ENCODE measurements at regions not wholly inside any gene's neighbourhood (a gene's known extent, or its start where the extent isn't known, plus 50 kb on each side); places are given as distances from the start of the nearest gene placed in this dataset.
"Not testable (repeated sequence)": the region's sequence is repeated elsewhere in the genome, so short reads cannot be mapped to it uniquely, and the experiment has no call there.

GRCh38 chr20:6348908-6349307, 226.1 kb upstream of the FERMT1 start:
- H3K9ac ChIP-seq (ENCODE audit: low read length): no peak overlapping the region
- H3K36me3 ChIP-seq (ENCODE audit: control insufficient read depth, insufficient read depth, low read length, severe bottlenecking): no peaks in the 10 kb centered on the region
- H3K27me3 ChIP-seq (replicated peaks; ENCODE audit: control insufficient read depth, insufficient read depth, low read length): no peaks in the 10 kb centered on the region
- H3K4me1 ChIP-seq (ENCODE audit: control insufficient read depth, insufficient read depth, low read length): no peaks in the 10 kb centered on the region
- no peak for DNase-seq (ENCODE audit: low read depth)
- no peaks in the 10 kb centered on the region for H3K9me3 ChIP-seq (ENCODE audit: control insufficient read depth, low read length)
- H3K4me3 ChIP-seq (ENCODE audit: low read length): no peak overlapping the region

GRCh38 chr20:6347916-6348315, 225.1 kb upstream of the FERMT1 start:
- H3K9me3 ChIP-seq (ENCODE audit: control insufficient read depth, low read length): no peaks in the 10 kb centered on the region
- H3K4me1 ChIP-seq (ENCODE audit: control insufficient read depth, insufficient read depth, low read length): no peaks in the 10 kb centered on the region
- no peak overlapping the region for H3K4me3 ChIP-seq (ENCODE audit: low read length)
- no peaks in the 10 kb centered on the region for H3K36me3 ChIP-seq (ENCODE audit: control insufficient read depth, insufficient read depth, low read length, severe bottlenecking)
- H3K9ac ChIP-seq (ENCODE audit: low read length): no peak overlapping the region
- DNase-seq (ENCODE audit: low read depth): no peak
- no peaks in the 10 kb centered on the region for H3K27me3 ChIP-seq (replicated peaks; ENCODE audit: control insufficient read depth, insufficient read depth, low read length)

DNA sequence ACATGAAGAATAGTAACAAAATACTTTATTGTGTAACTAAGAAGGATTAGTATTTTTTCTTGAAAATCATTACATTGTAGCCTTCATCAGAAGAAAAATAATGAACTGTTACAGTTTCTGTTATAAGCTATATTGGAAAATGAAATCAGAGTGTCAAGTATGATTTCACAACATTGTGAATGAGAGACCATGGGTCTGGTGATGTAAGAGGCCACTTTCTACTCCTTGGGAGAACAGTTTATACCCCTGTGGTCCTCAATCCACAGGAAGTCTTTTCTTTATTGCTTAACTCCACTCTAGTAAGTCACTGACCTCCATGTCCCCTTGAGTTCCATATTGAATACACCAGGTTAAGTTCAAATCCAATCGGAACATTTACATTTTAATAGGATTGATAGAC, 218.7 kb upstream of the FERMT1 start:
- Histone ChIP-seq H3K9ac (ENCODE audit: low read length) (no peak overlapping the region), H3K4me3 (ENCODE audit: low read length) (no peak overlapping the region), H3K9me3 (ENCODE audit: control insufficient read depth, low read length) (no peaks in the 10 kb centered on the region), H3K27me3 (replicated peaks; ENCODE audit: control insufficient read depth, insufficient read depth, low read length) (no peaks in the 10 kb centered on the region), H3K4me1 (ENCODE audit: control insufficient read depth, insufficient read depth, low read length) (no peaks in the 10 kb centered on the region), H3K36me3 (ENCODE audit: control insufficient read depth, insufficient read depth, low read length, severe bottlenecking) (no peaks in the 10 kb centered on the region)
- no peak for DNase-seq (ENCODE audit: low read depth)

GRCh38 chr20:6339176-6339575, 216.3 kb upstream of the FERMT1 start:
- H3K27me3 ChIP-seq (replicated peaks; ENCODE audit: control insufficient read depth, insufficient read depth, low read length): no peaks in the 10 kb centered on the region
- H3K9me3 ChIP-seq (ENCODE audit: control insufficient read depth, low read length): peaks cover 2% of the 10 kb centered on the region
- no peak overlapping the region for H3K4me3 ChIP-seq (ENCODE audit: low read length)
- no peaks in the 10 kb centered on the region for H3K4me1 ChIP-seq (ENCODE audit: control insufficient read depth, insufficient read depth, low read length)
- DNase-seq (ENCODE audit: low read depth): no peak
- H3K36me3 ChIP-seq (ENCODE audit: control insufficient read depth, insufficient read depth, low read length, severe bottlenecking): no peaks in the 10 kb centered on the region
- H3K9ac ChIP-seq (ENCODE audit: low read length): no peak overlapping the region

GRCh38 chr20:6333110-6333509, 210.3 kb upstream of the FERMT1 start:
- H3K36me3 ChIP-seq (ENCODE audit: control insufficient read depth, insufficient read depth, low read length, severe bottlenecking): no peaks in the 10 kb centered on the region
- H3K4me3 ChIP-seq (ENCODE audit: low read length): no peak overlapping the region
- H3K9me3 ChIP-seq (ENCODE audit: control insufficient read depth, low read length): peaks cover 14% of the 10 kb centered on the region
- H3K27me3 ChIP-seq (replicated peaks; ENCODE audit: control insufficient read depth, insufficient read depth, low read length): no peaks in the 10 kb centered on the region
- DNase-seq (ENCODE audit: low read depth): no peak
- no peak overlapping the region for H3K9ac ChIP-seq (ENCODE audit: low read length)
- no peaks in the 10 kb centered on the region for H3K4me1 ChIP-seq (ENCODE audit: control insufficient read depth, insufficient read depth, low read length)

DNA sequence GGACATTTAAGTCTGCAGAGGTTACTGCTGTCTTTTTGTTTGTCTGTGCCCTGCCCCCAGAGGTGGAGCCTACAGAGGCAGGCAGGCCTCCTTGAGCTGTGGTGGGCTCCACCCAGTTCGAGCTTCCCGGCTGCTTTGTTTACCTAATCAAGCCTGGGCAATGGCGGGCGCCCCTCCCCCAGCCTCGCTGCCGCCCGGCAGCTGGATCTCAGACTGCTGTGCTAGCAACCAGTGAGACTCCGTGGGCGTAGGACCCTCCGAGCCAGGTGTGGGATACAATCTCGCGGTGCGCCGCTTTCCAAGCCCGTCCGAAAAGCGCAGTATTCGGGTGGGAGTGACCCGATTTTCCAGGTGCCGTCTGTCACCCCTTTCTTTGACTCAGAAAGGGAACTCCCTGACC, 198.4 kb upstream of the FERMT1 start:
- not testable (repeated sequence) for H3K9me3 ChIP-seq (ENCODE audit: control insufficient read depth, low read length); H3K27me3 ChIP-seq (replicated peaks; ENCODE audit: control insufficient read depth, insufficient read depth, low read length); H3K9ac ChIP-seq (ENCODE audit: low read length); H3K4me3 ChIP-seq (ENCODE audit: low read length); DNase-seq (ENCODE audit: low read depth); H3K36me3 ChIP-seq (ENCODE audit: control insufficient read depth, insufficient read depth, low read length, severe bottlenecking); H3K4me1 ChIP-seq (ENCODE audit: control insufficient read depth, insufficient read depth, low read length)

GRCh38 chr20:6311841-6312655, 189.2 kb upstream of the FERMT1 start:
- Histone ChIP-seq H3K27me3 (replicated peaks; ENCODE audit: control insufficient read depth, insufficient read depth, low read length) (no peaks in the 10 kb centered on the region), H3K9ac (ENCODE audit: low read length) (no peak overlapping the region), H3K36me3 (ENCODE audit: control insufficient read depth, insufficient read depth, low read length, severe bottlenecking) (no peaks in the 10 kb centered on the region), H3K4me1 (ENCODE audit: control insufficient read depth, insufficient read depth, low read length) (no peaks in the 10 kb centered on the region), H3K9me3 (ENCODE audit: control insufficient read depth, low read length) (peaks cover 24% of the 10 kb centered on the region), H3K4me3 (ENCODE audit: low read length) (no peak overlapping the region)
- no peak for DNase-seq (ENCODE audit: low read depth)

GRCh38 chr20:6311097-6311496, 188.3 kb upstream of the FERMT1 start:
- DNase-seq (ENCODE audit: low read depth): no peak
- no peaks in the 10 kb centered on the region for H3K27me3 ChIP-seq (replicated peaks; ENCODE audit: control insufficient read depth, insufficient read depth, low read length)
- no peak overlapping the region for H3K4me3 ChIP-seq (ENCODE audit: low read length)
- H3K9ac ChIP-seq (ENCODE audit: low read length): no peak overlapping the region
- no peaks in the 10 kb centered on the region for H3K4me1 ChIP-seq (ENCODE audit: control insufficient read depth, insufficient read depth, low read length)
- no peaks in the 10 kb centered on the region for H3K36me3 ChIP-seq (ENCODE audit: control insufficient read depth, insufficient read depth, low read length, severe bottlenecking)
- peaks cover 24% of the 10 kb centered on the region for H3K9me3 ChIP-seq (ENCODE audit: control insufficient read depth, low read length)

DNA sequence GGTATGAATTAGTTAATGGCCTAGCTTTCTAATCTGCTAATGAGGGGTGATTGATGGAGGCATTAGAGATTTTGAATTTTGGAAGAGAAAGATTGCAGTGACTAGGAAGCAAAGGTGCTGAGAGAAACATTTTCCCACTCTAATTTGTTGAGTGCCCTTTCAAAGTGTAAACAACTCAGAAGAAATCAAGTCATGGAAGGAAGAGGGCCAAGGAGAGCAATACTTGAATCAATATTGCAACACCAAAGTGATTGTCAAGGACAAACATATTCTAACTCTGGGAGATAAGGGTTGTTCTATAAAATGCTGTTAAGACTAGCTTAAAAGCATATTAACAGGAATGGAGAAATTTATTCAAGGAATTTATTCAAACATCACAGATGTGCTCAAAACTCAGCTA, 182.7 kb upstream of the FERMT1 start:
- no peaks in the 10 kb centered on the region for H3K36me3 ChIP-seq (ENCODE audit: control insufficient read depth, insufficient read depth, low read length, severe bottlenecking)
- H3K4me1 ChIP-seq (ENCODE audit: control insufficient read depth, insufficient read depth, low read length): no peaks in the 10 kb centered on the region
- H3K9ac ChIP-seq (ENCODE audit: low read length): no peak overlapping the region
- no peaks in the 10 kb centered on the region for H3K27me3 ChIP-seq (replicated peaks; ENCODE audit: control insufficient read depth, insufficient read depth, low read length)
- H3K4me3 ChIP-seq (ENCODE audit: low read length): no peak overlapping the region
- no peak for DNase-seq (ENCODE audit: low read depth)
- peaks cover 4% of the 10 kb centered on the region for H3K9me3 ChIP-seq (ENCODE audit: control insufficient read depth, low read length)

DNA sequence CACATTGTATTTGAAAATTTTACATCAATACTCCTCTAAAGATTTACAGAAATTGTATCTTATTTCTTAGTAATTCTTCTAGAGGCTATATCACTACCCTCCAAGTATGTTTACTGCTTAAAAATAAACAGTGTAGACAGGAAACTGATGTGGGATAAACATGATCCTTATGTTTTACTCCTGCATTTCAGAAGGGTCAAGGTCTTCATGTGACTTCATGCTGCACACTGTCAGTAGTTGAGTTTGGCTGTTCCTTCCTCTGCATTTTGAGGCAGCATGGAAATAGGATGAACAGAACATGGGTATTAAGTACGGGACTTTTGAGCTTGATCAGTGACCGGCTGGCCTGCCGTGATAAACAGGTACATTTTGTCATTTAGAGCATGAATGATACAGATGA, 179.2 kb upstream of the FERMT1 start:
- Histone ChIP-seq H3K4me3 (ENCODE audit: low read length) (no peak overlapping the region), H3K9ac (ENCODE audit: low read length) (no peak overlapping the region), H3K36me3 (ENCODE audit: control insufficient read depth, insufficient read depth, low read length, severe bottlenecking) (no peaks in the 10 kb centered on the region), H3K4me1 (ENCODE audit: control insufficient read depth, insufficient read depth, low read length) (no peaks in the 10 kb centered on the region), H3K27me3 (replicated peaks; ENCODE audit: control insufficient read depth, insufficient read depth, low read length) (no peaks in the 10 kb centered on the region), H3K9me3 (ENCODE audit: control insufficient read depth, low read length) (no peaks in the 10 kb centered on the region)
- no peak for DNase-seq (ENCODE audit: low read depth)

- DNase-seq (ENCODE audit: low read depth): no peak
- Histone ChIP-seq H3K4me3 (ENCODE audit: low read length) (no peak overlapping the region), H3K4me1 (ENCODE audit: control insufficient read depth, insufficient read depth, low read length) (no peaks in the 10 kb centered on the region)
Measured at GRCh38 chr20:6299456-6299855, 176.6 kb upstream of the FERMT1 start.

GRCh38 chr20:6298049-6298448, 175.2 kb upstream of the FERMT1 start:
- no peaks in the 10 kb centered on the region for H3K4me1 ChIP-seq (ENCODE audit: control insufficient read depth, insufficient read depth, low read length)
- no peak overlapping the region for H3K4me3 ChIP-seq (ENCODE audit: low read length)
- H3K9ac ChIP-seq (ENCODE audit: low read length): no peak overlapping the region
- no peaks in the 10 kb centered on the region for H3K27me3 ChIP-seq (replicated peaks; ENCODE audit: control insufficient read depth, insufficient read depth, low read length)
- no peaks in the 10 kb centered on the region for H3K9me3 ChIP-seq (ENCODE audit: control insufficient read depth, low read length)
- DNase-seq (ENCODE audit: low read depth): no peak
- no peaks in the 10 kb centered on the region for H3K36me3 ChIP-seq (ENCODE audit: control insufficient read depth, insufficient read depth, low read length, severe bottlenecking)

More at GRCh38 chr20:6299456-6299855, 176.6 kb upstream of the FERMT1 start:
- no peaks in the 10 kb centered on the region for H3K9me3 ChIP-seq (ENCODE audit: control insufficient read depth, low read length)
- H3K27me3 ChIP-seq (replicated peaks; ENCODE audit: control insufficient read depth, insufficient read depth, low read length): no peaks in the 10 kb centered on the region
- no peak overlapping the region for H3K9ac ChIP-seq (ENCODE audit: low read length)
- no peaks in the 10 kb centered on the region for H3K36me3 ChIP-seq (ENCODE audit: control insufficient read depth, insufficient read depth, low read length, severe bottlenecking)
